Upper lobe of right lung (tissue), 1 donor: ENCODE measurements at regions not wholly inside any gene's neighbourhood (a gene's known extent, or its start where the extent isn't known, plus 50 kb on each side); places are given as distances from the start of the nearest gene placed in this dataset.
A peak's percentile ranks its signal among the peaks of the same experiment; 100 is the strongest.

Source experiments
- ATAC-seq: fragments of 200-7000 bp; cut with Tn5 transposase; one replicate; pipeline ENCODE4 v1.9.1; 2020; ENCODE audit warnings: mild to moderate bottlenecking, moderate library complexity
- DNase-seq: peaks from one replicate; pipeline ENCODE4 v3.0.0-alpha.2; 2020
- H3K27ac ChIP-seq: fragments of 200-600 bp; one replicate; pipeline ENCODE4 v1.8.0; 2022
- H3K27me3 ChIP-seq: fragments of 200-600 bp; one replicate; pipeline ENCODE4 v1.8.0; 2022; ENCODE audit warnings: mild to moderate bottlenecking
- H3K36me3 ChIP-seq: fragments of 200-600 bp; one replicate; pipeline ENCODE4 v1.8.0; 2022
- H3K4me1 ChIP-seq: fragments of 200-600 bp; one replicate; pipeline ENCODE4 v1.8.0; 2022
- H3K4me3 ChIP-seq: fragments of 200-600 bp; one replicate; pipeline ENCODE4 v1.8.0; 2022; ENCODE audit warnings: mild to moderate bottlenecking
- H3K9me3 ChIP-seq: fragments of 200-600 bp; one replicate; pipeline ENCODE4 v1.8.0; 2022
- CTCF ChIP-seq: fragments of 200-600 bp; IDR thresholded peaks from one replicate; pipeline ENCODE4 v1.8.0; 2022; ENCODE audit warnings: antibody characterized with exemption
- intact Hi-C: fragments of 100-400 bp; cut with DNase I; formaldehyde crosslinking; loops from one replicate; pipeline ENCODE4 v1.11.0; 2022
- donor health status: DM: no; HTN: yes; CAD: no; lungs with severe emphysema.

GRCh38 chr6:62345962-62346689 lies 60.1 kb upstream of the KHDRBS2 start:
- intact Hi-C loops, result no loop called here
- TF ChIP-seq CTCF, result no peak
- no peaks in the 10 kb centered on the region for H3K27me3 ChIP-seq
- no peaks in the 10 kb centered on the region for H3K9me3 ChIP-seq
- no peak overlapping the region for H3K27ac ChIP-seq
- no peak overlapping the region for H3K4me3 ChIP-seq
- no peak for ATAC-seq
- H3K4me1 ChIP-seq, result no peaks in the 10 kb centered on the region
- no peaks in the 10 kb centered on the region for H3K36me3 ChIP-seq
- DNase-seq, result no peak

DNA sequence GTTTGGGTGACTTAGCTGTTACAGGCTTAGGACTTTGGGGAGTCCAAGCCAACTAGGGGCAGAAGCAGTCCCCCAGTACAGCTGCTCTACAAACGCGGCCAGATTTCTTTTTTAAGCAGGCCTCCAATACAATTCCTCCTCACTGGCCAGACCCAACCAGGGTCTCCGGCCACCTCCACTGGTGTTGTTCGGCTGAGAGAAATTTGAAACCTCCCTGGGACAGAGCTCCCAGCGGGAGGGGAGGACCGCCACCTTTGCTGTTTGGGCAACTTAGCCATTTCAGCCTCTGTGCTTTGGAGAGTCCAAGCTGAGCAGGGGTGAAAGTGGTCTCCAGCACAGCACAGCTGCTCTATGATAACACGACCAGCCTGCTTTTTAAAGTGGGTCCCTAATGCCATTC lies 59.4 kb upstream of the KHDRBS2 start:
- DNase-seq, result peak; percentile 44
- no peaks in the 10 kb centered on the region for H3K27me3 ChIP-seq
- H3K4me1 ChIP-seq, result no peaks in the 10 kb centered on the region
- H3K27ac ChIP-seq, result no peak overlapping the region
- no peak for ATAC-seq
- no peak overlapping the region for H3K4me3 ChIP-seq
- intact Hi-C loops, result no loop called here
- TF ChIP-seq CTCF, result no peak
- H3K36me3 ChIP-seq, result no peaks in the 10 kb centered on the region
- no peaks in the 10 kb centered on the region for H3K9me3 ChIP-seq

- no peak for DNase-seq
- H3K4me1 ChIP-seq, result no peaks in the 10 kb centered on the region
- H3K27ac ChIP-seq, result no peak overlapping the region
- no peaks in the 10 kb centered on the region for H3K9me3 ChIP-seq
- no peaks in the 10 kb centered on the region for H3K27me3 ChIP-seq
- no peak for ATAC-seq
- intact Hi-C loops, result no loop called here
- no peak for TF ChIP-seq CTCF
- H3K36me3 ChIP-seq, result no peaks in the 10 kb centered on the region
- H3K4me3 ChIP-seq, result no peak overlapping the region
Observed at GRCh38 chr6:62344850-62345249, 58.8 kb upstream of the KHDRBS2 start.

GRCh38 chr6:62338477-62338876 lies 52.5 kb upstream of the KHDRBS2 start:
- H3K36me3 ChIP-seq, result no peaks in the 10 kb centered on the region
- H3K4me1 ChIP-seq, result no peaks in the 10 kb centered on the region
- H3K9me3 ChIP-seq, result no peaks in the 10 kb centered on the region
- H3K27me3 ChIP-seq, result no peaks in the 10 kb centered on the region
- DNase-seq (no peak), ATAC-seq (no peak)
- no peak overlapping the region for H3K4me3 ChIP-seq
- TF ChIP-seq CTCF, result no peak
- intact Hi-C loops, result no loop called here
- no peak overlapping the region for H3K27ac ChIP-seq
